A673 (cell line): ENCODE measurements at regions not wholly inside any gene's neighbourhood (a gene's known extent, or its start where the extent isn't known, plus 50 kb on each side); places are given as distances from the start of the nearest gene placed in this dataset.

Experiments used
- BruUV-seq: library from RNA; stranded (reverse); fragments of 400-500 nt; replicated peaks from 2 replicates; lab custom pipeline; 2021; lab: Mats Ljungman, UMichigan
- CTCF ChIA-PET: fragments of 300-600 bp; sonication (Branson Sonifier 250); formaldehyde crosslinking; loops from one replicate; lab custom pipeline; 2022; ENCODE audit warnings: antibody characterized with exemption; lab: Charles Lee
- POLR2A ChIA-PET: fragments of 300-600 bp; sonication (Branson Sonifier 250); formaldehyde crosslinking; loops from one replicate; lab custom pipeline; 2022; ENCODE audit warnings: antibody characterized with exemption; ENCODE audit not compliant: low non-redundant PET; lab: Charles Lee
- DNase-seq: peaks from one replicate; pipeline ENCODE4 v3.0.0-alpha.2; 2015; ENCODE audit warnings: low spot score
- H3K27ac ChIP-seq: fragments of 200-600 bp; sonication (generic); 2 replicates; pipeline ENCODE4 v1.5.1; 2016; ENCODE audit warnings: mixed run types, low read depth, mild to moderate bottlenecking, mixed read lengths, antibody characterized with exemption, low read length; ENCODE audit not compliant: poor library complexity, severe bottlenecking
- H3K27me3 ChIP-seq: fragments of 200-600 bp; sonication (generic); replicated peaks from 2 replicates; pipeline ENCODE4 v1.6.1; 2017; ENCODE audit warnings: mixed run types, low read depth, mild to moderate bottlenecking, mixed read lengths, antibody characterized with exemption, low read length; ENCODE audit not compliant: insufficient read depth, poor library complexity
- H3K36me3 ChIP-seq: fragments of 200-600 bp; sonication (generic); 2 replicates; pipeline ENCODE4 v1.6.1; 2016; ENCODE audit warnings: mixed run types, mild to moderate bottlenecking, mixed read lengths, antibody characterized with exemption, low read length; ENCODE audit not compliant: insufficient read depth, poor library complexity, severe bottlenecking
- H3K4me1 ChIP-seq: fragments of 200-600 bp; sonication (generic); 2 replicates; pipeline ENCODE4 v1.6.1; 2017; ENCODE audit warnings: mixed run types, mild to moderate bottlenecking, mixed read lengths, antibody characterized with exemption, low read length; ENCODE audit not compliant: insufficient read depth, poor library complexity, severe bottlenecking
- H3K4me3 ChIP-seq: fragments of 200-600 bp; sonication (generic); 2 replicates; pipeline ENCODE4 v1.5.1; 2016; ENCODE audit warnings: low read depth, mixed run types, mild to moderate bottlenecking, mixed read lengths, low read length; ENCODE audit not compliant: poor library complexity, severe bottlenecking
- H3K9me3 ChIP-seq: fragments of 200-600 bp; sonication (generic); 2 replicates; pipeline ENCODE4 v1.6.1; 2016; ENCODE audit warnings: mixed run types, low read depth, mild to moderate bottlenecking, mixed read lengths, antibody characterized with exemption, low read length; ENCODE audit not compliant: poor library complexity, severe bottlenecking
- EZH2 ChIP-seq: fragments of 200-600 bp; sonication (generic); IDR thresholded peaks from 2 replicates; pipeline ENCODE4 v1.6.1; 2017; ENCODE audit warnings: borderline replicate concordance, low read depth, mild to moderate bottlenecking, mixed read lengths, antibody characterized with exemption, low read length; ENCODE audit not compliant: poor library complexity, severe bottlenecking
- intact Hi-C: fragments of 100-400 bp; cut with micrococcal nuclease; formaldehyde crosslinking; loops from one replicate; pipeline ENCODE4 v1.10.0; 2022; ENCODE audit not compliant: unreplicated experiment
- TF ChIP-seq, protein P1 (sequence below): fragments of 300-800, 200-600 bp; sonication (generic); conservative IDR thresholded peaks from 2 replicates; pipeline ENCODE4 v1.5.1; 2017; ENCODE audit warnings: low read depth, mild to moderate bottlenecking, antibody characterized with exemption, low read length, moderate library complexity, mixed read lengths

GRCh38 chr11:29511394-29511793 lies 505.4 kb downstream of the KCNA4 start:
- no TSS peak for BruUV-seq
- DNase-seq = no peak
- Histone ChIP-seq H3K36me3 (no peaks in the 10 kb centered on the region), H3K27ac (no peak overlapping the region), H3K4me1 (no peaks in the 10 kb centered on the region), H3K4me3 (no peak overlapping the region), H3K27me3 (no peaks in the 10 kb centered on the region), H3K9me3 (no peaks in the 10 kb centered on the region)
- CTCF ChIA-PET = no interaction called here
- intact Hi-C loops = no loop called here
- TF ChIP-seq, protein P1, sequence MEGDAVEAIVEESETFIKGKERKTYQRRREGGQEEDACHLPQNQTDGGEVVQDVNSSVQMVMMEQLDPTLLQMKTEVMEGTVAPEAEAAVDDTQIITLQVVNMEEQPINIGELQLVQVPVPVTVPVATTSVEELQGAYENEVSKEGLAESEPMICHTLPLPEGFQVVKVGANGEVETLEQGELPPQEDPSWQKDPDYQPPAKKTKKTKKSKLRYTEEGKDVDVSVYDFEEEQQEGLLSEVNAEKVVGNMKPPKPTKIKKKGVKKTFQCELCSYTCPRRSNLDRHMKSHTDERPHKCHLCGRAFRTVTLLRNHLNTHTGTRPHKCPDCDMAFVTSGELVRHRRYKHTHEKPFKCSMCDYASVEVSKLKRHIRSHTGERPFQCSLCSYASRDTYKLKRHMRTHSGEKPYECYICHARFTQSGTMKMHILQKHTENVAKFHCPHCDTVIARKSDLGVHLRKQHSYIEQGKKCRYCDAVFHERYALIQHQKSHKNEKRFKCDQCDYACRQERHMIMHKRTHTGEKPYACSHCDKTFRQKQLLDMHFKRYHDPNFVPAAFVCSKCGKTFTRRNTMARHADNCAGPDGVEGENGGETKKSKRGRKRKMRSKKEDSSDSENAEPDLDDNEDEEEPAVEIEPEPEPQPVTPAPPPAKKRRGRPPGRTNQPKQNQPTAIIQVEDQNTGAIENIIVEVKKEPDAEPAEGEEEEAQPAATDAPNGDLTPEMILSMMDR = no peak
- no peak for TF ChIP-seq EZH2
- POLR2A ChIA-PET = no interaction called here

DNA sequence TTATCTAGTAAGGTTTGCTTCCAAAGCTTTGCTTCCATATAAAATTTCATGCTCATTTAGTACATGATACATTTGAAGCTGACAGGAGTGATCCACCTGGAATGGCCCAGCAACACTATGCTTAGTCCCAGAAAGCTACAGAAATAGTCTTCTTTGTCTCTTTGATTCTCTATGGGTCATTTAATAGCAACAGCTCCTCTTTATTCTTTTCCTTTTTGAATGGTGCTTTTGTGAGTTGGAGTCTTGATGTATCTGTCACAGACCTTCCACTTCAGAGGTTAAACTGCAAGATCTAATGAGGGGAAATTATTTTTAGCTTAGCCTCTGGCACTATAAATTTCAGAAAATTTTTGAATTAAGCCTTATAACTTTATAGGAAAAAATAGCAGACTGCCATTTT lies 509.5 kb downstream of the KCNA4 start:
- no peak overlapping the region for H3K27ac ChIP-seq
- no peaks in the 10 kb centered on the region for H3K4me1 ChIP-seq
- TF ChIP-seq, protein P1 = no peak
- TF ChIP-seq EZH2 = no peak
- no peak overlapping the region for H3K4me3 ChIP-seq
- POLR2A ChIA-PET = no interaction called here
- intact Hi-C loops = no loop called here
- H3K9me3 ChIP-seq = no peaks in the 10 kb centered on the region
- BruUV-seq = no TSS peak
- no peak for DNase-seq
- no peaks in the 10 kb centered on the region for H3K27me3 ChIP-seq
- CTCF ChIA-PET = no interaction called here
- no peaks in the 10 kb centered on the region for H3K36me3 ChIP-seq

GRCh38 chr11:29495676-29496075 lies 521.2 kb downstream of the KCNA4 start:
- CTCF ChIA-PET = no interaction called here
- Histone ChIP-seq H3K9me3 (no peaks in the 10 kb centered on the region), H3K27ac (no peak overlapping the region), H3K27me3 (peaks cover 14% of the 10 kb centered on the region), H3K4me3 (no peak overlapping the region), H3K4me1 (no peaks in the 10 kb centered on the region), H3K36me3 (no peaks in the 10 kb centered on the region)
- POLR2A ChIA-PET = no interaction called here
- TF ChIP-seq EZH2 = no peak
- TF ChIP-seq, protein P1 = no peak
- no peak for DNase-seq
- no TSS peak for BruUV-seq
- intact Hi-C loops = no loop called here
